H1 (cell line): ENCODE measurements at regions not wholly inside any gene's neighbourhood (a gene's known extent, or its start where the extent isn't known, plus 50 kb on each side); places are given as distances from the start of the nearest gene placed in this dataset.

Experiments used
- CTCF ChIA-PET: fragments of 300-600 bp; sonication (Branson Sonifier 250); formaldehyde crosslinking; loops from one replicate; lab custom pipeline; 2021; ENCODE audit not compliant: partially characterized antibody; lab: Charles Lee
- POLR2A ChIA-PET: fragments of 300-600 bp; sonication (Branson Sonifier 250); formaldehyde crosslinking; loops from one replicate; lab custom pipeline; 2021; ENCODE audit warnings: inconsistent platforms; ENCODE audit not compliant: partially characterized antibody; lab: Charles Lee
- DNase-seq, 2 experiments: peaks; one replicate each; pipeline versions ENCODE4 v3.0.0 to v3.0.0-alpha.2; 2010 to 2022; ENCODE audit warnings: low spot score in 2 of 2, low read depth in 1 of 2, mixed read lengths in 1 of 2
- FAIRE-seq: peaks from 2 replicates; lab custom pipeline; 2011; peaks lifted over from hg19 to GRCh38; lab: Jason Lieb, UNC
- H2AFZ ChIP-seq: 2 replicates; pipeline ENCODE4 v1.8.1; 2012; ENCODE audit warnings: low read length, inconsistent platforms
- H2AK5ac ChIP-seq: 2 replicates; pipeline ENCODE4 v1.6.1; 2013; ENCODE audit warnings: low read depth, low read length
- H2BK120ac ChIP-seq: replicated peaks from 2 replicates; pipeline ENCODE3; 2013; ENCODE audit warnings: low read depth, low read length, inconsistent platforms
- H2BK12ac ChIP-seq: 2 replicates; pipeline ENCODE4 v1.6.1; 2013; ENCODE audit warnings: low read depth, low read length
- H2BK15ac ChIP-seq: 2 replicates; pipeline ENCODE4 v1.6.1; 2013; ENCODE audit warnings: low read length
- H2BK20ac ChIP-seq: 2 replicates; pipeline ENCODE4 v1.6.1; 2013; ENCODE audit warnings: low read length
- H2BK5ac ChIP-seq: 2 replicates; pipeline ENCODE4 v1.6.1; 2013; ENCODE audit warnings: low read depth, low read length
- H3K14ac ChIP-seq: 2 replicates; pipeline ENCODE4 v1.6.1; 2013; ENCODE audit warnings: inconsistent platforms; ENCODE audit not compliant: insufficient read length
- H3K18ac ChIP-seq: 2 replicates; pipeline ENCODE4 v1.6.1; 2013; ENCODE audit warnings: low read length; ENCODE audit errors: extremely low read depth
- H3K23ac ChIP-seq: 2 replicates; pipeline ENCODE4 v1.6.1; 2013; ENCODE audit warnings: inconsistent platforms; ENCODE audit not compliant: insufficient read length
- H3K23me2 ChIP-seq: 2 replicates; pipeline ENCODE4 v1.6.1; 2013; ENCODE audit warnings: low read depth, low read length
- H3K27ac ChIP-seq: 2 replicates; pipeline ENCODE4 v1.6.1; 2011; ENCODE audit warnings: low read depth, low read length, inconsistent platforms
- H3K27me3 ChIP-seq, 4 experiments: replicated peaks in 1 of 4; 1 replicate in 1 of 4; 2 replicates in 3 of 4; pipeline versions ENCODE4 v1.6.1 to v1.8.1; 2011 to 2013; ENCODE audit warnings: low read length in 3 of 4, mild to moderate bottlenecking in 3 of 4, inconsistent platforms in 2 of 4, mixed read lengths in 2 of 4, moderate library complexity in 1 of 4; ENCODE audit not compliant: control insufficient read depth in 3 of 4, insufficient read depth in 3 of 4; ENCODE audit errors: extremely low read depth in 1 of 4
- H3K36me3 ChIP-seq, 4 experiments: 2 replicates each; pipeline versions ENCODE4 v1.6.1 to v1.8.1; 2011 to 2013; ENCODE audit warnings: mild to moderate bottlenecking in 4 of 4, low read length in 3 of 4, moderate library complexity in 2 of 4, control low read depth in 1 of 4, inconsistent platforms in 1 of 4; ENCODE audit not compliant: insufficient read depth in 4 of 4, control insufficient read depth in 2 of 4
- H3K4ac ChIP-seq: replicated peaks from 2 replicates; pipeline ENCODE3; 2013; ENCODE audit warnings: low read length, low read depth, mixed read lengths, inconsistent platforms; ENCODE audit not compliant: insufficient read length
- H3K4me1 ChIP-seq, 4 experiments: replicated peaks in 1 of 4; 1 replicate in 1 of 4; 2 replicates in 3 of 4; pipeline versions ENCODE4 v1.6.1 to v1.8.1; 2011 to 2013; ENCODE audit warnings: low read length in 3 of 4, inconsistent platforms in 2 of 4, mixed read lengths in 1 of 4; ENCODE audit not compliant: insufficient read depth in 4 of 4, control insufficient read depth in 3 of 4
- H3K4me2 ChIP-seq, 2 experiments: 2 replicates each; pipeline versions ENCODE4 v1.6.1 to v1.8.1; 2011 to 2013; ENCODE audit warnings: low read depth in 2 of 2, low read length in 2 of 2, control low read depth in 1 of 2, inconsistent platforms in 1 of 2, mild to moderate bottlenecking in 1 of 2; ENCODE audit not compliant: insufficient read depth in 1 of 2
- H3K4me3 ChIP-seq, 4 experiments: fragments of 200-600, 300-600 bp in 1 of 4; sonication (generic), shearing (Covaris generic), sonication (Bioruptor Twin) in 1 of 4; 2 replicates each; pipeline versions ENCODE4 v1.5.1 to v1.8.1; 2011 to 2016; ENCODE audit warnings: low read length in 4 of 4, low read depth in 3 of 4, control low read depth in 2 of 4, inconsistent platforms in 2 of 4, mild to moderate bottlenecking in 2 of 4, mixed read lengths in 1 of 4, moderate library complexity in 1 of 4; ENCODE audit not compliant: insufficient read depth in 2 of 4; ENCODE audit errors: extremely low read depth in 1 of 4
- H3K56ac ChIP-seq: replicated peaks from 2 replicates; pipeline ENCODE3; 2013; ENCODE audit warnings: low read depth, mild to moderate bottlenecking, mixed read lengths, low read length, inconsistent platforms; ENCODE audit not compliant: insufficient read length
- H3K79me1 ChIP-seq: 2 replicates; pipeline ENCODE4 v1.6.1; 2013; ENCODE audit warnings: low read depth, low read length, control low read depth
- H3K79me2 ChIP-seq, 2 experiments: 2 replicates each; pipeline versions ENCODE4 v1.6.1 to v1.8.1; 2012 to 2013; ENCODE audit warnings: low read length in 2 of 2, mild to moderate bottlenecking in 2 of 2, inconsistent platforms in 1 of 2; ENCODE audit not compliant: insufficient read depth in 2 of 2, control insufficient read depth in 1 of 2
- H3K9ac ChIP-seq, 4 experiments: replicated peaks in 1 of 4; 1 replicate in 1 of 4; 2 replicates in 3 of 4; pipeline versions ENCODE4 v1.6.1 to v1.8.1; 2011 to 2013; ENCODE audit warnings: low read depth in 3 of 4, low read length in 3 of 4, control low read depth in 2 of 4, mild to moderate bottlenecking in 2 of 4, moderate library complexity in 2 of 4, inconsistent platforms in 1 of 4; ENCODE audit errors: extremely low read depth in 1 of 4
- H3K9me3 ChIP-seq, 2 experiments: 2 replicates each; pipeline versions ENCODE4 v1.6.1 to v1.8.1; 2012 to 2013; ENCODE audit warnings: mild to moderate bottlenecking in 2 of 2, moderate library complexity in 2 of 2, control low read depth in 1 of 2, inconsistent platforms in 1 of 2, low read depth in 1 of 2, low read length in 1 of 2, mixed read lengths in 1 of 2; ENCODE audit not compliant: insufficient read depth in 2 of 2
- H4K20me1 ChIP-seq, 2 experiments: replicated peaks in 1 of 2; 2 replicates each; pipeline versions ENCODE3 to v1.8.1; 2011 to 2013; ENCODE audit warnings: inconsistent platforms in 2 of 2, low read length in 2 of 2, mild to moderate bottlenecking in 1 of 2; ENCODE audit not compliant: insufficient read depth in 2 of 2, control insufficient read depth in 1 of 2
- H4K5ac ChIP-seq: 2 replicates; pipeline ENCODE4 v1.6.1; 2013; ENCODE audit warnings: low read length, low read depth, mixed read lengths, inconsistent platforms; ENCODE audit not compliant: insufficient read length
- H4K8ac ChIP-seq: 2 replicates; pipeline ENCODE4 v1.8.0; 2013; ENCODE audit warnings: mild to moderate bottlenecking, moderate library complexity, low read length, inconsistent platforms; ENCODE audit not compliant: insufficient read depth; ENCODE audit errors: extremely low read depth
- H4K91ac ChIP-seq: replicated peaks from 2 replicates; pipeline ENCODE3; 2013; ENCODE audit warnings: low read length, mixed read lengths, inconsistent platforms; ENCODE audit not compliant: insufficient read length
- ASH2L ChIP-seq: fragments of 200-600, 300-600 bp; sonication (generic); IDR thresholded peaks from one replicate; pipeline ENCODE4 v1.7.1; 2017; ENCODE audit warnings: low read length
- RFX5 ChIP-seq: IDR thresholded peaks from 2 replicates; pipeline ENCODE4 v1.6.1; 2011; ENCODE audit warnings: low read depth, low read length, improper control_type of control experiment, borderline replicate concordance
- WGBS, 2 experiments: shearing (Covaris generic) in 1 of 2; methylation state at CpG; one replicate each; pipeline versions ENCODE4 v1.1.6 to v1.1.7; 2013 to 2015; ENCODE audit warnings: low lambda C conversion rate in 2 of 2, mixed read lengths in 2 of 2, inconsistent platforms in 1 of 2, low coverage in 1 of 2, missing lambda C conversion rate in 1 of 2; ENCODE audit not compliant: insufficient replicate concordance in 2 of 2, insufficient coverage in 1 of 2, insufficient read length in 1 of 2; ENCODE audit errors: extremely low coverage in 1 of 2, missing lambda C conversion rate in 1 of 2; 5-methylcytosine and 5-hydroxymethylcytosine counted together
- TF ChIP-seq, protein P1 (sequence below): IDR thresholded peaks from 2 replicates; pipeline ENCODE4 v1.6.1; 2012; ENCODE audit warnings: inconsistent platforms
- TF ChIP-seq, protein P2 (sequence below): IDR thresholded peaks from 2 replicates; pipeline ENCODE4 v1.6.1; 2011; ENCODE audit warnings: low read length, improper control_type of control experiment

DNA sequence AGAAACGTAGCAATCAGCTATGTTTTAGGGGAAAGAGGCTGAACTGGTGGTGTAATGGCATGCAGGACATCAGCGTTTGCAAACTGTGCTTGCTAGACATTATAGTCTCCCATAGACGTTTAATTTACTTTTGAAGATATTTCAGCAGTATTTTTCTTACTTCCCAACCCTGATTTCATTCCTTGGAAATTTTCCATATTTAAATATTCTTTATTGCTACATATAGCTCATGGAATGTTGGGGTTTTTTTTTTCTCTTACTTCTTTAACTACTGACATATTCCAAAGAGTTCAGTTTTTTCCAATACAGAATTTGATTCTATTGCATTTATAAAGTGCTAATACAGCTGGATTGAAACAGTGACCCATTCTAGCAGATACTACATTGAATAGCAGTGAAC lies 694.4 kb upstream of the CITED2 start:
- H3K4me2 ChIP-seq = no peak overlapping the region
- no peak overlapping the region for H3K27ac ChIP-seq
- ChIA-PET CTCF (interaction anchor here (0.7 to 1.2 kb wide), 2 partner anchors 12 to 16 kb away, joined by 3 to 5 read pairs; no protein-coding TSS in a partner anchor), POLR2A (no interaction called here)
- no peak overlapping the region for H3K23ac ChIP-seq
- H3K4me1 ChIP-seq = no peaks in the 10 kb centered on the region
- H4K8ac ChIP-seq = no peak overlapping the region
- no peak overlapping the region for H3K56ac ChIP-seq
- no peak overlapping the region for H2AK5ac ChIP-seq
- H3K9me3 ChIP-seq = no peaks in the 10 kb centered on the region
- no peak overlapping the region for H3K4ac ChIP-seq
- H3K14ac ChIP-seq = no peak overlapping the region
- no peak overlapping the region for H2BK20ac ChIP-seq
- H4K5ac ChIP-seq = no peak overlapping the region
- no peaks in the 10 kb centered on the region for H3K36me3 ChIP-seq
- no peak overlapping the region for H3K18ac ChIP-seq
- no peaks in the 10 kb centered on the region for H3K79me2 ChIP-seq
- TF ChIP-seq ASH2L = no peak
- TF ChIP-seq RFX5 = no peak
- TF ChIP-seq, protein P1, sequence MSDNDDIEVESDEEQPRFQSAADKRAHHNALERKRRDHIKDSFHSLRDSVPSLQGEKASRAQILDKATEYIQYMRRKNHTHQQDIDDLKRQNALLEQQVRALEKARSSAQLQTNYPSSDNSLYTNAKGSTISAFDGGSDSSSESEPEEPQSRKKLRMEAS = no peak
- TF ChIP-seq, protein P2, sequence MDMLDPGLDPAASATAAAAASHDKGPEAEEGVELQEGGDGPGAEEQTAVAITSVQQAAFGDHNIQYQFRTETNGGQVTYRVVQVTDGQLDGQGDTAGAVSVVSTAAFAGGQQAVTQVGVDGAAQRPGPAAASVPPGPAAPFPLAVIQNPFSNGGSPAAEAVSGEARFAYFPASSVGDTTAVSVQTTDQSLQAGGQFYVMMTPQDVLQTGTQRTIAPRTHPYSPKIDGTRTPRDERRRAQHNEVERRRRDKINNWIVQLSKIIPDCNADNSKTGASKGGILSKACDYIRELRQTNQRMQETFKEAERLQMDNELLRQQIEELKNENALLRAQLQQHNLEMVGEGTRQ = no peak
- no peak overlapping the region for H2BK12ac ChIP-seq
- no peak overlapping the region for H2BK120ac ChIP-seq
- H3K23me2 ChIP-seq = no peaks in the 10 kb centered on the region
- WGBS, 2 experiments = 98% methylated on average over 3 of the region's 3 CpGs; no CpG with 5 or more reads in 1 of the 2 experiments
- no peaks in the 10 kb centered on the region for H3K79me1 ChIP-seq
- H3K9ac ChIP-seq = no peak overlapping the region
- FAIRE-seq (no peak), DNase-seq (no peak)
- H2BK5ac ChIP-seq = no peak overlapping the region
- H2BK15ac ChIP-seq = no peak overlapping the region
- no peaks in the 10 kb centered on the region for H3K27me3 ChIP-seq
- no peak overlapping the region for H3K4me3 ChIP-seq
- no peaks in the 10 kb centered on the region for H4K20me1 ChIP-seq
- H2AFZ ChIP-seq = no peak overlapping the region
- no peak overlapping the region for H4K91ac ChIP-seq
